GM10266 (cell line): ENCODE measurements at regions not wholly inside any gene's neighbourhood (a gene's known extent, or its start where the extent isn't known, plus 50 kb on each side); places are given as distances from the start of the nearest gene placed in this dataset.

Experiments
- DNase-seq: peaks from one replicate; pipeline ENCODE4 v3.0.0; 2012; ENCODE audit errors: extremely low spot score
- TF ChIP-seq, protein P1 (sequence below): IDR thresholded peaks from 2 replicates; pipeline ENCODE4 v1.5.1; 2012; ENCODE audit warnings: mild to moderate bottlenecking, low read depth; ENCODE audit not compliant: control insufficient read depth, insufficient read depth; ENCODE audit errors: missing control alignments

DNA sequence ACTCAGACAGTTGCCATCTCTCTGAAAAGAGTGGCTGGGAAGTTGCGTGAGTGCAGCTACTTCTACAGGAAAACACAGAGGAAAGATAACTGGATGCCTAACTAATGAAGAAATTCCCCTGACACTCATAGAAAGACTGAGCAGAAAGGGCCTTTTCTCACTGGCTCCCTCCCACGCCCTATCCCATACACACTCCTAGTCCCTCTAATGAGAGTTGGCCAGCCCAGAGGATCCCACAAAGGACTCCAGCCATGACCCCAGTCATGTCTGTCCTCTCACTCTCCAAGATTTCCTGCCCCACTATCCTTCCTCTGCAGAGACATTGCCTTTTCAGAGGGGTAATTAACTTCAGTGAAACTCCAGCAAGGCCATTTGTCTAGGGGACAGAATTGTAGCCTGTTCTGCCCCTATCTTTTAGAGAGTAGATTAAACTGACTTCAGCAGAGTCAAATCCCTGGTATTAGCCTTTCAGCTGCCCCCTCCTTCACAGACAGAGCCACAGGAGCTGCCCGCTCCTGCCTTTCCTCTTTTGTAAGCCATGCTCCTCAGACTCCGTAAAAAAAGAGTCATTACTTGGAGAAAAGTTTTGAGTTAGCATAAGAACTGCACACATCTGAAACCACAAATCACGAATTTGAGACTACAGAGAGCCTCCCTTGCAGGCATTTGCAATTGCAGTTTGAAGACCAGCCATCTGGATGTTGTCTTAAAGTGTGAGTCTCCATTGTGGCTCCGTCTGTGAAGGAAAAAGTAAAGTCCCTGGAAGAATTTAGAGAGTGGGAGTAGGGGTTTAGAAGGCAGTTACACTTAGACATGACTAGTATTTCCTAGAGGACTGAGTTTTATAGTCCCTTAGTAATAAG is 129.1 kb upstream of the SEMA6D start:
- no peak for DNase-seq

DNA sequence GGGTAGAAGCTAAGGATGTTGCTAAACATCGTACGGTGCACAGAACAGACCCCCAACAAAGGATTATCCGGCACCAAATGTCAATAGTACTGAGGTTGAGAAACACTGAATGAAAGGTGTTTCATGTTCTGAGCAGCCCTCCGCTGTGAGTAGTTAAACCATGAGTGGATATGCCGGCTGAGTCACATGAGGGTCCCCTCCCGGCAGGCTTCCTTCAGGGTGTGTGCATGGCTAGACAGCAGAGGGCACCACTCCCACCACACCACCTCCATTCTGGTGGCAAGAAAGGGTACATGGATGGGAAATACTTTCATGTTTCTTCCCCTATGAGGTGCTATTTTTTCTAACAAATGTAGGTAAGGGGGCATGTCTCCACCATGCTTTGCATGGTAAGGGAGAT is 128.3 kb upstream of the SEMA6D start:
- TF ChIP-seq, protein P1, sequence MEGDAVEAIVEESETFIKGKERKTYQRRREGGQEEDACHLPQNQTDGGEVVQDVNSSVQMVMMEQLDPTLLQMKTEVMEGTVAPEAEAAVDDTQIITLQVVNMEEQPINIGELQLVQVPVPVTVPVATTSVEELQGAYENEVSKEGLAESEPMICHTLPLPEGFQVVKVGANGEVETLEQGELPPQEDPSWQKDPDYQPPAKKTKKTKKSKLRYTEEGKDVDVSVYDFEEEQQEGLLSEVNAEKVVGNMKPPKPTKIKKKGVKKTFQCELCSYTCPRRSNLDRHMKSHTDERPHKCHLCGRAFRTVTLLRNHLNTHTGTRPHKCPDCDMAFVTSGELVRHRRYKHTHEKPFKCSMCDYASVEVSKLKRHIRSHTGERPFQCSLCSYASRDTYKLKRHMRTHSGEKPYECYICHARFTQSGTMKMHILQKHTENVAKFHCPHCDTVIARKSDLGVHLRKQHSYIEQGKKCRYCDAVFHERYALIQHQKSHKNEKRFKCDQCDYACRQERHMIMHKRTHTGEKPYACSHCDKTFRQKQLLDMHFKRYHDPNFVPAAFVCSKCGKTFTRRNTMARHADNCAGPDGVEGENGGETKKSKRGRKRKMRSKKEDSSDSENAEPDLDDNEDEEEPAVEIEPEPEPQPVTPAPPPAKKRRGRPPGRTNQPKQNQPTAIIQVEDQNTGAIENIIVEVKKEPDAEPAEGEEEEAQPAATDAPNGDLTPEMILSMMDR = no peak
- DNase-seq = no peak

More for the DNA sequence above, 129.1 kb upstream of the SEMA6D start:
- TF ChIP-seq, protein P1 = no peak

DNA sequence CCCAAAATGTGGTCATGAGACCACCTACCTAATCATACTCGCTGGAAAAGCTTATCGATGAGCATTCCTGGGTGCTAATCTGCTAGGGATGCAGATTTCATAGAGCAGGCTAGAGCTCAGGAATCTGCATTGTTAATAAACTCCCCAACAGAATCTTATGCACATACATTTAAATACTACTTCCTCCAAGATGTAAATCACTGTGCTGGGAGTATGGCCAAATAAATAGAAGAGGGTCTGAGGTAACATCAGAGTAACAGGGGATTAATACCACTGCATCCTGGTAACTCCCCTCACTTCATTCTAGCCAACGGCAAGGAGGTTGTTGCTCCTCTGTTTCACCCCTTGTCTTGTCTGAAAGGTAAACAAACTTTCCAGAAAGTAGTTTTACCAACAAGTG is 118.3 kb upstream of the SEMA6D start:
- TF ChIP-seq, protein P1 = no peak
- no peak for DNase-seq

DNA sequence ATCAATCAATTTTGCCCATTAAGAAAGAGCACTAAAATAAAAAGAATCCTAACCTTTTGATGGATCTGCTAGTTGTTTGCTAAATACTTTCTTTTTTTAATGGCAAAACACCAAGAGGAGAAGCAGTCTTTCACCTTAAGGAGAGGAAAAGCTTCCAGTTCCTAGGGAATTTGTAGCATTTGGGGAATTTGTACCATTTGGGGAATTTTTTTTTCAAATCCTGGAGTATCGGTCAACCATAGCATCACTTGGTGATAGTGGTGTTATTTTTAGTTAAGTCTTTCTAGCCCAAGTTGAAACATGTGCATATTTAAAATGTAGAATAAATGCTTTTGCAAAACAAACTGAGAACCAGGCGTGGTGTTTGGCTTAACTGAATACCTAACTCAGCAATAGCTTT is 117.5 kb upstream of the SEMA6D start:
- DNase-seq = no peak
- TF ChIP-seq, protein P1 = no peak

DNA sequence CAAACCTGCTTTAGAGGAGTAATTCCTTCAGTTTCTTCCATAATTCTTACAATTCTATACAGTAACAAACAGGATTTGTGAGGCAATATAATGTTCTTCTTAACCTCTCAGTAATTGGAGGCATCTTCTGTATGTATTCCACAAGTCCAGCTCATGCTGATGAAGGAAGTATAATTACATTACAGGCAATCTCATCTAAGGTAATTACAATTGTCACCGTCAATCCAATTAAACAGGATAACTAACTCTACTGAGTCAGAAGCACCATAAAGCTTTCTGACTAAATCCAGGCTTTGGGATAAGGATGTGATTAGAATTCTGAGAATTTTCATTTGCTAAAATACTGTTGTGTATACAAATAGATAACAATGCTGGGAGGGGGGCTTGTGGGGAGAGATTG is 115.2 kb upstream of the SEMA6D start:
- TF ChIP-seq, protein P1 = no peak
- no peak for DNase-seq

DNA sequence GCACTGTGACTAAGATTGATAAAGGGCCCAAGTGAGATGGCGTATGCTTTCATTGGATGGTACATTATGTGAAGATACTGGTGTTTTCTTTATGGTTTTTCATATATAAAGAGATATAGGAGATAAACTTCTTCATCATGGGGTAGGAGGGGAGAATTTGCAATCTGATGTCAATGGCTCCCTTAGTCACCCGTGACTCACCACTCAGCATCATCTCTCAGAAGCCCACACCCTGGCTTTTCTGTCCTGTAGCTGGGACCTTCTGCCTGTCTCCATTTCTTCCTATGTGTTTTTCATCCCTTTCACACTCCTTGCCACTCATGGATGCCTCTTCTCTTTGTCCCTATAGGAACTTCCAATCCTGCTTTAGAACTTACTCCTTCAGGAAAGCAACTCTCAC is 114.3 kb upstream of the SEMA6D start:
- TF ChIP-seq, protein P1 = no peak
- no peak for DNase-seq

DNA sequence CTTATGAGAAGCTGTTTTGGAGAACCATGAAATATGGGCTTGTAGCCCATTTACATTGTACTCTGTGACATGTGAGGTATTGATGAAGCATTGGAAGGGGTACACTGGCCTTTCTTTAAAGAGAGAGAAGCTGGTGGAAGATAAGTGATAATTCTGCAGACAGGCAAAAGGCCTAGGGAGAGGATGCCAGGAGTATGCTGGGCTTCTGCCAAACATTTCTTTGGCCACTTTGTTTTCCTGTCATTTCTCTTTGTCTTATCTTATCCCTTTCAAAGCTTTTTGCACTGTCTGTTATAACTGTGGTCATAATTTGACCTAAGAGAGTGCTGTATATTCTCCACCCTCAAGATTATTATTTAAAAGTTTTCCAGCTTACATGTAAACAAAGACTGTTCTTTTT is 109.6 kb upstream of the SEMA6D start:
- DNase-seq = no peak
- TF ChIP-seq, protein P1 = no peak
